ENCODE measurements at regions not wholly inside any gene's neighbourhood (a gene's known extent, or its start where the extent isn't known, plus 50 kb on each side); places are given as distances from the start of the nearest gene placed in this dataset.

GRCh38 chr5:60271517-60271916 is 378.0 kb upstream of the PDE4D start:
- H4K20me1 ChIP-seq (ENCODE audit: insufficient read depth, low read length), result no peaks in the 10 kb centered on the region
- H2AK5ac ChIP-seq (ENCODE audit: low read depth, low read length), result no peak overlapping the region
- WGBS, 2 experiments (ENCODE audit: extremely low coverage in 2 of 2, insufficient read length in 1 of 2), result no CpG with 5 or more reads among the region's 2 CpGs
- CTCF ChIA-PET, result no interaction called here
- intact Hi-C loops (cut with micrococcal nuclease) (no loop called here), in situ Hi-C loops (cut with MboI; ENCODE audit: low sequenced_read_pairs) (no loop called here), dilution Hi-C loops (cut with HindIII; ENCODE audit: low sequenced_read_pairs, unreplicated experiment) (no loop called here)
- no peak overlapping the region for H3K27ac ChIP-seq (ENCODE audit: insufficient read depth, low read length)
- no peaks in the 10 kb centered on the region for H3K27me3 ChIP-seq (ENCODE audit: control insufficient read depth, insufficient read depth, low read length)
- no peak overlapping the region for H3K4ac ChIP-seq (ENCODE audit: low read depth, low read length)
- no peaks in the 10 kb centered on the region for H3K9me1 ChIP-seq (ENCODE audit: insufficient read depth, low read length)
- no peak overlapping the region for H3K4me2 ChIP-seq (ENCODE audit: low read depth, low read length)
- H2BK120ac ChIP-seq (ENCODE audit: low read depth, low read length), result no peak overlapping the region
- no peak overlapping the region for H2BK5ac ChIP-seq (ENCODE audit: low read depth, low read length, poor library complexity, severe bottlenecking)
- no peak overlapping the region for H4K5ac ChIP-seq (ENCODE audit: low read depth, low read length)
- H3K4me1 ChIP-seq (ENCODE audit: control insufficient read depth, insufficient read depth, low read length), result no peaks in the 10 kb centered on the region
- H2BK15ac ChIP-seq (ENCODE audit: low read depth, low read length), result no peak overlapping the region
- TF ChIP-seq ELK1 (IDR thresholded peaks at IDR 0.05; ENCODE audit: borderline replicate concordance, low read depth, low read length), result no peak
- no peak for TF ChIP-seq POLR2A (IDR thresholded peaks at IDR 0.05; ENCODE audit: low read depth, low read length)
- TF ChIP-seq RAD21 (IDR thresholded peaks at IDR 0.05; ENCODE audit: low read length), result no peak
- TF ChIP-seq SMC3 (IDR thresholded peaks at IDR 0.05; ENCODE audit: low read depth, low read length), result no peak
- TF ChIP-seq USF2 (IDR thresholded peaks at IDR 0.05; ENCODE audit: low read depth, low read length), result no peak
- no peak for TF ChIP-seq BHLHE40 (IDR thresholded peaks at IDR 0.05; ENCODE audit: low read depth, low read length)
- ATAC-seq (ENCODE audit: low read depth), result no peak
- no peak overlapping the region for H3K14ac ChIP-seq (replicated peaks; ENCODE audit: low read depth, low read length)
- no peak overlapping the region for H4K8ac ChIP-seq (ENCODE audit: low read depth in 2 of 2, low read length in 2 of 2)
- H3K4me3 ChIP-seq (ENCODE audit: insufficient read depth, low read depth, low read length), result no peak overlapping the region
- BruUV-seq (replicated peaks), result no TSS peak
- H2AK9ac ChIP-seq (replicated peaks; ENCODE audit: low read depth, low read length, poor library complexity), result no peak overlapping the region
- H3K36me3 ChIP-seq (ENCODE audit: control insufficient read depth, insufficient read depth, low read length), result no peaks in the 10 kb centered on the region
- POLR2A ChIA-PET (ENCODE audit: unreplicated experiment), result no interaction called here
- H2BK20ac ChIP-seq (ENCODE audit: low read depth, low read length), result no peak overlapping the region
- no peak overlapping the region for H3K56ac ChIP-seq (ENCODE audit: extremely low read depth, insufficient read depth, low read length)
- H3K18ac ChIP-seq (ENCODE audit: low read depth, low read length), result no peak overlapping the region
- H2AFZ ChIP-seq (replicated peaks; ENCODE audit: low read length, poor library complexity), result no peak overlapping the region
- no peak overlapping the region for H3K9ac ChIP-seq (ENCODE audit: low read depth, low read length)
- no peaks in the 10 kb centered on the region for H3K9me3 ChIP-seq (ENCODE audit: control insufficient read depth, insufficient read depth, low read length)
- no peak for DNase-seq
- H3K79me1 ChIP-seq (ENCODE audit: low read depth in 1 of 2, low read length in 2 of 2), result no peaks in the 10 kb centered on the region
- no peak overlapping the region for H4K91ac ChIP-seq (ENCODE audit: insufficient read depth, low read depth, low read length)
- no peak overlapping the region for H3K23ac ChIP-seq (ENCODE audit: low read depth, low read length)
